CD4-positive, alpha-beta T cell (primary cell): ENCODE measurements at regions not wholly inside any gene's neighbourhood (a gene's known extent, or its start where the extent isn't known, plus 50 kb on each side); places are given as distances from the start of the nearest gene placed in this dataset.

Experiments used
- ATAC-seq: fragments of 200-7000 bp; cut with Tn5 transposase; one replicate; pipeline ENCODE4 v1.10.0; 2022; ENCODE audit warnings: mild to moderate bottlenecking; ENCODE audit not compliant: poor library complexity
- CTCF ChIA-PET: fragments of 350-600 bp; sonication (Branson Sonifier 250); formaldehyde crosslinking; loops from one replicate; lab custom pipeline; 2021; ENCODE audit warnings: antibody characterized with exemption, inconsistent platforms; lab: Charles Lee
- POLR2A ChIA-PET: fragments of 350-600 bp; sonication (Branson Sonifier 250); formaldehyde crosslinking; loops from one replicate; lab custom pipeline; 2021; ENCODE audit warnings: antibody characterized with exemption, inconsistent platforms; lab: Charles Lee
- DNase-seq, 14 experiments: peaks; one replicate each; pipeline ENCODE4 v3.0.0-alpha.2; 2013 to 2020; ENCODE audit warnings: mixed read lengths in 2 of 14
- H3K27ac ChIP-seq, 2 donors: one replicate each; pipeline versions ENCODE4 v1.5.1 to v1.7.0; 2013; ENCODE audit warnings: low read length in 2 of 2, low read depth in 1 of 2, mild to moderate bottlenecking in 1 of 2
- H3K27me3 ChIP-seq, 2 experiments: 1 replicate in 1 of 2; 2 replicates in 1 of 2; pipeline versions ENCODE4 v1.6.1 to v1.7.0; 2013; ENCODE audit warnings: low read length in 2 of 2, control low read depth in 1 of 2, mild to moderate bottlenecking in 1 of 2, moderate library complexity in 1 of 2; ENCODE audit not compliant: insufficient read depth in 2 of 2, control insufficient read depth in 1 of 2
- H3K36me3 ChIP-seq: one replicate; pipeline ENCODE4 v1.6.1; 2013; ENCODE audit warnings: low read length, control low read depth; ENCODE audit not compliant: insufficient read depth
- H3K4me1 ChIP-seq: one replicate; pipeline ENCODE4 v1.6.1; 2013; ENCODE audit warnings: low read length, control low read depth; ENCODE audit not compliant: insufficient read depth
- H3K4me3 ChIP-seq: one replicate; pipeline ENCODE4 v1.5.1; 2013; ENCODE audit warnings: mild to moderate bottlenecking, low read length, moderate library complexity
- H3K9me3 ChIP-seq, 2 experiments: 1 replicate in 1 of 2; 2 replicates in 1 of 2; pipeline versions ENCODE4 v1.6.1 to v1.7.0; 2013; ENCODE audit warnings: low read length in 2 of 2, mild to moderate bottlenecking in 2 of 2, control low read depth in 1 of 2, moderate library complexity in 1 of 2; ENCODE audit not compliant: control insufficient read depth in 1 of 2, insufficient read depth in 1 of 2
- H3K27ac Mint-ChIP-seq: one replicate; pipeline ENCODE4 v1.8.0; 2020; ENCODE audit warnings: mixed read lengths
- H3K27me3 Mint-ChIP-seq: one replicate; pipeline ENCODE4 v1.8.0; 2021; ENCODE audit warnings: mixed read lengths
- H3K36me3 Mint-ChIP-seq: one replicate; pipeline ENCODE4 v1.8.0; 2021; ENCODE audit warnings: low read depth, mixed read lengths
- H3K4me1 Mint-ChIP-seq: one replicate; pipeline ENCODE4 v1.8.0; 2021; ENCODE audit warnings: low read depth, mixed read lengths
- H3K4me3 Mint-ChIP-seq: one replicate; pipeline ENCODE4 v1.8.0; 2020; ENCODE audit warnings: mild to moderate bottlenecking, mixed read lengths
- H3K9me3 Mint-ChIP-seq: one replicate; pipeline ENCODE4 v1.8.0; 2020; ENCODE audit warnings: mixed read lengths
- intact Hi-C, 2 experiments: fragments of 100-400 bp; cut with DNase I in 1 of 2; cut with micrococcal nuclease in 1 of 2; formaldehyde crosslinking; loops; one replicate each; pipeline versions ENCODE4 v1.15.1 to v1.9.0; 2023 to 2025; cut with DNase I, micrococcal nuclease
- TF ChIP-seq, protein P1 (sequence below): fragments of 200-600 bp; IDR thresholded peaks from one replicate; pipeline ENCODE4 v1.8.0; 2022; ENCODE audit warnings: antibody characterized with exemption, mild to moderate bottlenecking

DNA sequence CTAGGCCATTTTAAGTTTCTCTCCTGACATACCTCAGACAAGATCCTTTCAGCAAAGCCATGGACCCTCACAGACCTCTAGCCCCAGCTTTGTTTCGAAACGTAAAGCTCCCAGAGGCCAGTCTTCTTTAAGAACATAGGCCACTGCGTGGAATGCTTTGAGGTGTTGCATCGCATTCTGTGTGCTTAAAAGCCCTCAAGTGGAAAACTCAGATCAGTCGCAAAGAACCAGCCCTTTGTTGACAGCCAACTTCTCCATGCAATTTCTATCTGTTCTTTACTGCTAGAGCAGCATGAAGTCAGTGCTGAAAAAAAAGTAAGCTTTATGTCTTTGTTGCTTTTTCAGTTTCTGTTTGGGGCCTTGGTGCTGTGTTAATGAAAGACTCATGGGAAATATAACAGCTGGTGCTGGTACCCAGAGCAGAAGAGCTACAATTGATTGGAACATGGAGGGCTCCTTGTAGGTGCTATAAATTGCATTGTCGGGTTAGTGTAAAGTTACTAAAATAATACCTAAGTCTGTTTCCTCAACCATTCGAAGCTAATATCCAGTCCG is 142.6 kb downstream of the MAP3K7 start:
- DNase-seq (no peak), ATAC-seq (no peak)
- TF ChIP-seq, protein P1, sequence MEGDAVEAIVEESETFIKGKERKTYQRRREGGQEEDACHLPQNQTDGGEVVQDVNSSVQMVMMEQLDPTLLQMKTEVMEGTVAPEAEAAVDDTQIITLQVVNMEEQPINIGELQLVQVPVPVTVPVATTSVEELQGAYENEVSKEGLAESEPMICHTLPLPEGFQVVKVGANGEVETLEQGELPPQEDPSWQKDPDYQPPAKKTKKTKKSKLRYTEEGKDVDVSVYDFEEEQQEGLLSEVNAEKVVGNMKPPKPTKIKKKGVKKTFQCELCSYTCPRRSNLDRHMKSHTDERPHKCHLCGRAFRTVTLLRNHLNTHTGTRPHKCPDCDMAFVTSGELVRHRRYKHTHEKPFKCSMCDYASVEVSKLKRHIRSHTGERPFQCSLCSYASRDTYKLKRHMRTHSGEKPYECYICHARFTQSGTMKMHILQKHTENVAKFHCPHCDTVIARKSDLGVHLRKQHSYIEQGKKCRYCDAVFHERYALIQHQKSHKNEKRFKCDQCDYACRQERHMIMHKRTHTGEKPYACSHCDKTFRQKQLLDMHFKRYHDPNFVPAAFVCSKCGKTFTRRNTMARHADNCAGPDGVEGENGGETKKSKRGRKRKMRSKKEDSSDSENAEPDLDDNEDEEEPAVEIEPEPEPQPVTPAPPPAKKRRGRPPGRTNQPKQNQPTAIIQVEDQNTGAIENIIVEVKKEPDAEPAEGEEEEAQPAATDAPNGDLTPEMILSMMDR, result no peak
- H3K27me3 Mint-ChIP-seq, result no peaks in the 10 kb centered on the region
- peaks cover 15% of the 10 kb centered on the region for H3K4me1 Mint-ChIP-seq
- Histone ChIP-seq H3K36me3 (no peaks in the 10 kb centered on the region), H3K4me3 (no peak overlapping the region), H3K4me1 (no peaks in the 10 kb centered on the region), H3K9me3 (no peaks in the 10 kb centered on the region), H3K27ac (no peak overlapping the region), H3K27me3 (no peaks in the 10 kb centered on the region)
- intact Hi-C loops, result no loop called here
- H3K36me3 Mint-ChIP-seq, result no peaks in the 10 kb centered on the region
- POLR2A ChIA-PET, result interaction anchor here (1.2 kb wide), 2 partner anchors 18 to 22 kb away, joined by 3 read pairs; no protein-coding TSS in a partner anchor
- CTCF ChIA-PET, result interaction anchor here (1.0 to 1.5 kb wide), 2 partner anchors 19 to 35 kb away, joined by 3 read pairs; no protein-coding TSS in a partner anchor
- no peaks in the 10 kb centered on the region for H3K9me3 Mint-ChIP-seq
- no peak overlapping the region for H3K4me3 Mint-ChIP-seq
- H3K27ac Mint-ChIP-seq, result no peak overlapping the region

- Mint-ChIP-seq H3K4me1 (peaks cover 15% of the 10 kb centered on the region), H3K27ac (no peak overlapping the region), H3K36me3 (no peaks in the 10 kb centered on the region), H3K9me3 (no peaks in the 10 kb centered on the region), H3K27me3 (no peaks in the 10 kb centered on the region), H3K4me3 (no peak overlapping the region)
- no peaks in the 10 kb centered on the region for H3K4me1 ChIP-seq
- no peaks in the 10 kb centered on the region for H3K36me3 ChIP-seq
- H3K4me3 ChIP-seq, result no peak overlapping the region
- TF ChIP-seq, protein P1, result no peak
- H3K27ac ChIP-seq, result no peak overlapping the region
- H3K27me3 ChIP-seq, result no peaks in the 10 kb centered on the region
- ChIA-PET POLR2A (no interaction called here), CTCF (no interaction called here)
- no peak for ATAC-seq
- DNase-seq, result no peak
- intact Hi-C loops, result no loop called here
- H3K9me3 ChIP-seq, result no peaks in the 10 kb centered on the region
Observed at GRCh38 chr6:90442366-90442765, 144.5 kb downstream of the MAP3K7 start.

- POLR2A ChIA-PET, result no interaction called here
- H3K27ac Mint-ChIP-seq, result no peak overlapping the region
- TF ChIP-seq, protein P1, result no peak
Observed at GRCh38 chr6:90440586-90441283, 144.1 kb upstream of the BACH2 start.

More at GRCh38 chr6:90440586-90441283, 144.1 kb upstream of the BACH2 start:
- H3K9me3 ChIP-seq, result no peaks in the 10 kb centered on the region
- H3K27me3 Mint-ChIP-seq, result no peaks in the 10 kb centered on the region
- ATAC-seq, result no peak
- intact Hi-C loops, result no loop called here
- H3K27ac ChIP-seq, result no peak overlapping the region
- no peaks in the 10 kb centered on the region for H3K36me3 ChIP-seq
- CTCF ChIA-PET, result interaction anchor here (0.6 to 1.3 kb wide), 3 partner anchors 13 to 343 kb away, joined by 3 to 4 read pairs (median 4); no protein-coding TSS in a partner anchor
- no peaks in the 10 kb centered on the region for H3K36me3 Mint-ChIP-seq
- H3K4me1 ChIP-seq, result no peaks in the 10 kb centered on the region
- H3K4me3 Mint-ChIP-seq, result no peak overlapping the region
- no peak for DNase-seq
- no peaks in the 10 kb centered on the region for H3K27me3 ChIP-seq
- no peaks in the 10 kb centered on the region for H3K9me3 Mint-ChIP-seq
- H3K4me3 ChIP-seq, result no peak overlapping the region
- H3K4me1 Mint-ChIP-seq, result peaks cover 15% of the 10 kb centered on the region
